ENCODE measurements at regions not wholly inside any gene's neighbourhood (a gene's known extent, or its start where the extent isn't known, plus 50 kb on each side); places are given as distances from the start of the nearest gene placed in this dataset.

- ATAC-seq (no peak), DNase-seq (ENCODE audit: low spot score) (no peak), FAIRE-seq (no peak)
- POLR2A ChIA-PET: no interaction called here
- TF ChIP-seq BCL3 (CRISPR knock-in tag; IDR thresholded peaks at IDR 0.05): no peak
- no peak for TF ChIP-seq GTF3A (CRISPR knock-in tag; conservative IDR thresholded peaks at IDR 0.05)
- TF ChIP-seq ZNF3 (CRISPR knock-in tag; IDR thresholded peaks at IDR 0.05): no peak
- TF ChIP-seq RERE (CRISPR knock-in tag; IDR thresholded peaks at IDR 0.05; ENCODE audit: low read depth): no peak
- TF ChIP-seq ZFP36L1 (CRISPR knock-in tag; IDR thresholded peaks at IDR 0.05): no peak
- TF ChIP-seq ZNF691 (CRISPR knock-in tag; IDR thresholded peaks at IDR 0.05; ENCODE audit: borderline replicate concordance, low read depth): no peak
- Histone ChIP-seq H3K79me2 (ENCODE audit: insufficient read depth, low read length) (no peaks in the 10 kb centered on the region), H3K4me3 (replicated peaks in 1 of 3; ENCODE audit: insufficient read depth in 1 of 3, low read depth in 2 of 3, low read length in 3 of 3) (no peak overlapping the region), H3K9ac (ENCODE audit: insufficient read depth, low read depth, low read length) (no peak overlapping the region), H3K27ac (ENCODE audit: extremely low read length, insufficient read depth, low read length) (no peak overlapping the region), H3K9me3 (ENCODE audit: low read length) (no peaks in the 10 kb centered on the region), H3K4me1 (ENCODE audit: insufficient read depth, low read length) (no peaks in the 10 kb centered on the region), H3K27me3 (ENCODE audit: control insufficient read depth in 1 of 2, insufficient read depth in 2 of 2, low read length in 2 of 2) (peaks cover 3 to 29% of the 10 kb centered on the region in 2 experiments; a peak in 3 of 5 replicates), H3K36me3 (replicated peaks in 1 of 2; ENCODE audit: control insufficient read depth in 1 of 2, insufficient read depth in 2 of 2, low read length in 2 of 2) (no peaks in the 10 kb centered on the region), H3K4me2 (ENCODE audit: low read depth, low read length) (no peak overlapping the region), H2AFZ (ENCODE audit: low read length) (no peak overlapping the region), H4K20me1 (ENCODE audit: insufficient read depth, low read length) (no peaks in the 10 kb centered on the region)
- WGBS (ENCODE audit: low lambda C conversion rate): 15% methylated on average over 3 of the region's 3 CpGs
- CTCF ChIA-PET (ENCODE audit: low intra/inter-chr PET ratio, low total read pairs): no interaction called here
- no TSS peak for BruUV-seq (replicated peaks)
- intact Hi-C loops (cut with micrococcal nuclease; ENCODE audit: unreplicated experiment) (no loop called here), in situ Hi-C loops (cut with HindIII; ENCODE audit: extremely low pct_ligation_motif_present, low pct_unique_long_range_greater_than_20kb) (no loop called here)
These were observed 940.0 kb downstream of the BRD1 start for GRCh38 chr22:48887394-48888332.

Data from HepG2 (cell line).